ENCODE measurements at regions not wholly inside any gene's neighbourhood (a gene's known extent, or its start where the extent isn't known, plus 50 kb on each side); places are given as distances from the start of the nearest gene placed in this dataset.

DNA sequence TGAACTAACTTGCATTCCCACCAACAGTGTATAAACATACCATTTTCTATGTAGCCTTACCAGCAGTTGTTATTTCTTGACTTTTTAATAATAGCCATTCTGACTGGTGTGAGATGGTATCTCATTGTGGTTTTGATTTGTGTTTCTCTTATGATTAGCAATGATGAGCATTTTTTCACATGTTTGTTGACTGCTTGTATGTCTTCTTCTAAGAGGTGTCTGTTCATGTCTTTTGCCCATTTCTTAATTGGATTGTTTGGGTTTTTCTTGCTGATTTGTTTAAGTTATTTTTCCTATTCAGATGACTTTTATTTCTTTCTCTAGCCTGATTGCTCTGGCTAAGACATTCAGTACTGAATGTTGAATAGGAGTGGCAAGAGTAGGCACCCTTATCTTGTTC is 230.3 kb downstream of the DAD1 start:
- TF ChIP-seq TBP (CRISPR knock-in tag; IDR thresholded peaks at IDR 0.05) (no peak), JUN (CRISPR knock-in tag; IDR thresholded peaks at IDR 0.05) (no peak), ZNF530 (CRISPR knock-in tag; IDR thresholded peaks at IDR 0.05; ENCODE audit: low read depth) (no peak), CTCF (CRISPR knock-in tag; IDR thresholded peaks at IDR 0.05) (no peak), ZNF256 (CRISPR knock-in tag; conservative IDR thresholded peaks at IDR 0.05) (no peak), ATF3 (CRISPR knock-in tag; IDR thresholded peaks at IDR 0.05) (no peak), PHF8 (CRISPR knock-in tag; IDR thresholded peaks at IDR 0.05) (no peak), ZNF891 (CRISPR knock-in tag; IDR thresholded peaks at IDR 0.05) (no peak), RBFOX2 (IDR thresholded peaks at IDR 0.05; ENCODE audit: low read depth, low read length) (no peak), RNF219 (CRISPR knock-in tag; IDR thresholded peaks at IDR 0.05) (no peak)
- TF ChIP-seq, protein P1, sequence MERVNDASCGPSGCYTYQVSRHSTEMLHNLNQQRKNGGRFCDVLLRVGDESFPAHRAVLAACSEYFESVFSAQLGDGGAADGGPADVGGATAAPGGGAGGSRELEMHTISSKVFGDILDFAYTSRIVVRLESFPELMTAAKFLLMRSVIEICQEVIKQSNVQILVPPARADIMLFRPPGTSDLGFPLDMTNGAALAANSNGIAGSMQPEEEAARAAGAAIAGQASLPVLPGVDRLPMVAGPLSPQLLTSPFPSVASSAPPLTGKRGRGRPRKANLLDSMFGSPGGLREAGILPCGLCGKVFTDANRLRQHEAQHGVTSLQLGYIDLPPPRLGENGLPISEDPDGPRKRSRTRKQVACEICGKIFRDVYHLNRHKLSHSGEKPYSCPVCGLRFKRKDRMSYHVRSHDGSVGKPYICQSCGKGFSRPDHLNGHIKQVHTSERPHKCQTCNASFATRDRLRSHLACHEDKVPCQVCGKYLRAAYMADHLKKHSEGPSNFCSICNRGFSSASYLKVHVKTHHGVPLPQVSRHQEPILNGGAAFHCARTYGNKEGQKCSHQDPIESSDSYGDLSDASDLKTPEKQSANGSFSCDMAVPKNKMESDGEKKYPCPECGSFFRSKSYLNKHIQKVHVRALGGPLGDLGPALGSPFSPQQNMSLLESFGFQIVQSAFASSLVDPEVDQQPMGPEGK (CRISPR knock-in tag; IDR thresholded peaks at IDR 0.05) = no peak
- TF ChIP-seq, protein P2, sequence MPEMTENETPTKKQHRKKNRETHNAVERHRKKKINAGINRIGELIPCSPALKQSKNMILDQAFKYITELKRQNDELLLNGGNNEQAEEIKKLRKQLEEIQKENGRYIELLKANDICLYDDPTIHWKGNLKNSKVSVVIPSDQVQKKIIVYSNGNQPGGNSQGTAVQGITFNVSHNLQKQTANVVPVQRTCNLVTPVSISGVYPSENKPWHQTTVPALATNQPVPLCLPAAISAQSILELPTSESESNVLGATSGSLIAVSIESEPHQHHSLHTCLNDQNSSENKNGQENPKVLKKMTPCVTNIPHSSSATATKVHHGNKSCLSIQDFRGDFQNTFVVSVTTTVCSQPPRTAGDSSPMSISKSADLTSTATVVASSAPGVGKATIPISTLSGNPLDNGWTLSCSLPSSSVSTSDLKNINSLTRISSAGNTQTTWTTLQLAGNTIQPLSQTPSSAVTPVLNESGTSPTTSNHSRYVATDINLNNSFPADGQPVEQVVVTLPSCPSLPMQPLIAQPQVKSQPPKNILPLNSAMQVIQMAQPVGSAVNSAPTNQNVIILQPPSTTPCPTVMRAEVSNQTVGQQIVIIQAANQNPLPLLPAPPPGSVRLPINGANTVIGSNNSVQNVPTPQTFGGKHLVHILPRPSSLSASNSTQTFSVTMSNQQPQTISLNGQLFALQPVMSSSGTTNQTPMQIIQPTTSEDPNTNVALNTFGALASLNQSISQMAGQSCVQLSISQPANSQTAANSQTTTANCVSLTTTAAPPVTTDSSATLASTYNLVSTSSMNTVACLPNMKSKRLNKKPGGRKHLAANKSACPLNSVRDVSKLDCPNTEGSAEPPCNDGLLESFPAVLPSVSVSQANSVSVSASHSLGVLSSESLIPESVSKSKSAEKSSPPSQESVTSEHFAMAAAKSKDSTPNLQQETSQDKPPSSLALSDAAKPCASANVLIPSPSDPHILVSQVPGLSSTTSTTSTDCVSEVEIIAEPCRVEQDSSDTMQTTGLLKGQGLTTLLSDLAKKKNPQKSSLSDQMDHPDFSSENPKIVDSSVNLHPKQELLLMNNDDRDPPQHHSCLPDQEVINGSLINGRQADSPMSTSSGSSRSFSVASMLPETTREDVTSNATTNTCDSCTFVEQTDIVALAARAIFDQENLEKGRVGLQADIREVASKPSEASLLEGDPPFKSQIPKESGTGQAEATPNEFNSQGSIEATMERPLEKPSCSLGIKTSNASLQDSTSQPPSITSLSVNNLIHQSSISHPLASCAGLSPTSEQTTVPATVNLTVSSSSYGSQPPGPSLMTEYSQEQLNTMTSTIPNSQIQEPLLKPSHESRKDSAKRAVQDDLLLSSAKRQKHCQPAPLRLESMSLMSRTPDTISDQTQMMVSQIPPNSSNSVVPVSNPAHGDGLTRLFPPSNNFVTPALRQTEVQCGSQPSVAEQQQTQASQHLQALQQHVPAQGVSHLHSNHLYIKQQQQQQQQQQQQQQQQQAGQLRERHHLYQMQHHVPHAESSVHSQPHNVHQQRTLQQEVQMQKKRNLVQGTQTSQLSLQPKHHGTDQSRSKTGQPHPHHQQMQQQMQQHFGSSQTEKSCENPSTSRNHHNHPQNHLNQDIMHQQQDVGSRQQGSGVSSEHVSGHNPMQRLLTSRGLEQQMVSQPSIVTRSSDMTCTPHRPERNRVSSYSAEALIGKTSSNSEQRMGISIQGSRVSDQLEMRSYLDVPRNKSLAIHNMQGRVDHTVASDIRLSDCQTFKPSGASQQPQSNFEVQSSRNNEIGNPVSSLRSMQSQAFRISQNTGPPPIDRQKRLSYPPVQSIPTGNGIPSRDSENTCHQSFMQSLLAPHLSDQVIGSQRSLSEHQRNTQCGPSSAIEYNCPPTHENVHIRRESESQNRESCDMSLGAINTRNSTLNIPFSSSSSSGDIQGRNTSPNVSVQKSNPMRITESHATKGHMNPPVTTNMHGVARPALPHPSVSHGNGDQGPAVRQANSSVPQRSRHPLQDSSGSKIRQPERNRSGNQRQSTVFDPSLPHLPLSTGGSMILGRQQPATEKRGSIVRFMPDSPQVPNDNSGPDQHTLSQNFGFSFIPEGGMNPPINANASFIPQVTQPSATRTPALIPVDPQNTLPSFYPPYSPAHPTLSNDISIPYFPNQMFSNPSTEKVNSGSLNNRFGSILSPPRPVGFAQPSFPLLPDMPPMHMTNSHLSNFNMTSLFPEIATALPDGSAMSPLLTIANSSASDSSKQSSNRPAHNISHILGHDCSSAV (CRISPR knock-in tag; IDR thresholded peaks at IDR 0.05; ENCODE audit: borderline replicate concordance) = no peak

Measured in HepG2 (cell line).